Endothelial cell (in vitro differentiated cells): ENCODE measurements at regions not wholly inside any gene's neighbourhood (a gene's known extent, or its start where the extent isn't known, plus 50 kb on each side); places are given as distances from the start of the nearest gene placed in this dataset.
"Not testable (repeated sequence)": the region's sequence is repeated elsewhere in the genome, so short reads cannot be mapped to it uniquely, and the experiment has no call there.

Experiments
- DNase-seq: peaks from one replicate; pipeline ENCODE4 v3.0.0; 2021; ENCODE audit warnings: low spot score
- H3K27ac Mint-ChIP-seq: one replicate; pipeline ENCODE4 v1.8.0; 2021; ENCODE audit warnings: mixed read lengths, inconsistent platforms; ENCODE audit not compliant: unreplicated experiment
- H3K27me3 Mint-ChIP-seq: one replicate; pipeline ENCODE4 v1.8.0; 2021; ENCODE audit warnings: mild to moderate bottlenecking, moderate library complexity, mixed read lengths, inconsistent platforms; ENCODE audit not compliant: unreplicated experiment
- H3K36me3 Mint-ChIP-seq: one replicate; pipeline ENCODE4 v1.8.0; 2021; ENCODE audit warnings: mild to moderate bottlenecking, low read depth, mixed read lengths, inconsistent platforms; ENCODE audit not compliant: unreplicated experiment
- H3K4me1 Mint-ChIP-seq: one replicate; pipeline ENCODE4 v1.8.0; 2021; ENCODE audit warnings: mild to moderate bottlenecking, mixed read lengths, inconsistent platforms; ENCODE audit not compliant: unreplicated experiment
- H3K4me3 Mint-ChIP-seq: one replicate; pipeline ENCODE4 v1.8.0; 2021; ENCODE audit warnings: mild to moderate bottlenecking, mixed read lengths, inconsistent platforms; ENCODE audit not compliant: unreplicated experiment
- H3K9me3 Mint-ChIP-seq: one replicate; pipeline ENCODE4 v1.8.0; 2021; ENCODE audit warnings: mixed read lengths, inconsistent platforms; ENCODE audit not compliant: unreplicated experiment
- TF ChIP-seq, protein P1 (sequence below): fragments of 200-600 bp; sonication (generic); IDR thresholded peaks from one replicate; pipeline ENCODE4 v1.5.0; 2021; ENCODE audit warnings: antibody characterized with exemption; ENCODE audit not compliant: unreplicated experiment

DNA sequence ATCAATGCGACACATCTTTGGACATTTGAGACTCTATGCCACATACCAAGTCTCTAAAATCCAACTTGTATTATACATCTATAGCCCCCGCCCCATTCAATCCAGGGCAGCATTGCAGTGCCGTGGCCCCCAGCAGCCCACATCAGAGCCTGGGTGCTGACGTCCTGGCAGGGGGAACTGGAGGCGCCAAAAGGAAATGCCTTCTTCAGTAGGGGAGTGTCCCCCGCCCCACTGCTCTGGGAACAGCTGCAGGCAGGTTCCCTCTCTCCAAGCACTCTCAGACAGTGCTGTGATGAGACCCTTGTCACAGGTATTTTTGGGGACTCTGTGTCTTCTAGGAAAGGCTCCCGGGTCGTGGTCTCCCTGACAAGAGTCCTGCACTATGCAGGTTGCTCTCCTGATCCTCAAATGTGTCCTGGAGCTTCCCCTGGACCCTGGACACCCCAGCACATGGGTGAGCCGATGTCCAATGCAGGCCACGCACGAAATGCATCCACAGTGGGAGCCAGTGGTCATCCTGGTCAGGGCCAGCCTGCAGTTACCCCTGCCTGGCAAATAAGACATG is 188.7 kb downstream of the RTP5 start:
- TF ChIP-seq, protein P1, sequence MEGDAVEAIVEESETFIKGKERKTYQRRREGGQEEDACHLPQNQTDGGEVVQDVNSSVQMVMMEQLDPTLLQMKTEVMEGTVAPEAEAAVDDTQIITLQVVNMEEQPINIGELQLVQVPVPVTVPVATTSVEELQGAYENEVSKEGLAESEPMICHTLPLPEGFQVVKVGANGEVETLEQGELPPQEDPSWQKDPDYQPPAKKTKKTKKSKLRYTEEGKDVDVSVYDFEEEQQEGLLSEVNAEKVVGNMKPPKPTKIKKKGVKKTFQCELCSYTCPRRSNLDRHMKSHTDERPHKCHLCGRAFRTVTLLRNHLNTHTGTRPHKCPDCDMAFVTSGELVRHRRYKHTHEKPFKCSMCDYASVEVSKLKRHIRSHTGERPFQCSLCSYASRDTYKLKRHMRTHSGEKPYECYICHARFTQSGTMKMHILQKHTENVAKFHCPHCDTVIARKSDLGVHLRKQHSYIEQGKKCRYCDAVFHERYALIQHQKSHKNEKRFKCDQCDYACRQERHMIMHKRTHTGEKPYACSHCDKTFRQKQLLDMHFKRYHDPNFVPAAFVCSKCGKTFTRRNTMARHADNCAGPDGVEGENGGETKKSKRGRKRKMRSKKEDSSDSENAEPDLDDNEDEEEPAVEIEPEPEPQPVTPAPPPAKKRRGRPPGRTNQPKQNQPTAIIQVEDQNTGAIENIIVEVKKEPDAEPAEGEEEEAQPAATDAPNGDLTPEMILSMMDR = no peak
- Mint-ChIP-seq H3K4me3 (no peak overlapping the region), H3K9me3 (no peaks in the 10 kb centered on the region), H3K4me1 (no peaks in the 10 kb centered on the region), H3K36me3 (peaks cover 7% of the 10 kb centered on the region), H3K27ac (no peak overlapping the region), H3K27me3 (peaks cover 6% of the 10 kb centered on the region)
- DNase-seq = no peak

DNA sequence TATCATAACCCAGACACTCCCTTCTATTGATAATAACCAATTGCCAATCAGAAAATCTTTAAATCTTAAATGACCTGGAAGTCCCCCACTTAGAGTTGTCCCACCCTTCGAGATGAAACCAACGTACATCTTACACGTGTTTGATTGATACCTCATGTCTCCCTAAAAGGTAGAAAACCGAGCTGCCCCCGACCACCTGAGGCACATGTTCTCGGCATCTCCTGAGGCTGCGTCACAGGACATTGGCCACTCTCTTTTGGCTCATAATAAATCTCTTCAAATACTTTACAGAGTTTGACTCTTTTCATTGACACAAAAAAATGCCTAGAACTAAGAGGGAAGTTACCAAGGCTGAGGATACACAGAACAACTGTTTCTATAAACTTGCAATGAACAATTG is 190.0 kb downstream of the RTP5 start:
- no peak overlapping the region for H3K4me3 Mint-ChIP-seq
- no peaks in the 10 kb centered on the region for H3K4me1 Mint-ChIP-seq
- no peak for DNase-seq
- H3K27me3 Mint-ChIP-seq = peaks cover 5% of the 10 kb centered on the region
- H3K36me3 Mint-ChIP-seq = peaks cover 7% of the 10 kb centered on the region
- TF ChIP-seq, protein P1 = no peak
- H3K27ac Mint-ChIP-seq = no peak overlapping the region
- no peaks in the 10 kb centered on the region for H3K9me3 Mint-ChIP-seq

- TF ChIP-seq, protein P1 = no peak
- no peak for DNase-seq
- peaks cover 2% of the 10 kb centered on the region for H3K27me3 Mint-ChIP-seq
- no peaks in the 10 kb centered on the region for H3K4me1 Mint-ChIP-seq
- H3K4me3 Mint-ChIP-seq = no peak overlapping the region
- no peak overlapping the region for H3K27ac Mint-ChIP-seq
- H3K36me3 Mint-ChIP-seq = peaks cover 7% of the 10 kb centered on the region
- H3K9me3 Mint-ChIP-seq = no peaks in the 10 kb centered on the region
Observed at GRCh38 chr2:242060212-242060835, 190.8 kb downstream of the RTP5 start.

DNA sequence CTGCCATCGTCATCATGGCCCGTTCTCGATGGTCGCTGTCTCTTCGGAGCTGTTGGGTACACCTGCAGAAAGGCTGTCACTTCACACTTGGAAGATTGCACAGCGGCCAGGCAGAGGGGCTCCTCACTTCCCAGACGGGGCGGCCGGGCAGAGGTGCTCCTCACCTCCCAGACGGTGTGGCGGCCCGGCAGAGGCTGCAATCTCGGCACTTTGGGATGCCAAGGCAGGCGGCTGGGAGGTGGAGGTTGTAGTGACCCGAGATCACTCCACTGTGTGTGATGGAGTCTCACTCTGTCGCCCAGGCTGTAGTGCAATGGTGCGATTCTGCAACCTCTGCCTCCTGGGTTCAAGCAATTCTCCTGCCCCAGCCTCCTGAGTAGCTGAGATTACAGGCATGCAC is 192.4 kb downstream of the RTP5 start:
- H3K9me3 Mint-ChIP-seq = not testable (repeated sequence)

GRCh38 chr2:242063436-242063835 is 193.9 kb downstream of the RTP5 start:
- Mint-ChIP-seq H3K4me3 (no peak overlapping the region), H3K27me3 (peaks cover 1% of the 10 kb centered on the region), H3K9me3 (no peaks in the 10 kb centered on the region), H3K4me1 (peaks cover 9% of the 10 kb centered on the region), H3K27ac (no peak overlapping the region), H3K36me3 (peaks cover 7% of the 10 kb centered on the region)
- no peak for DNase-seq
- TF ChIP-seq, protein P1 = no peak

More for the DNA sequence above, 192.4 kb downstream of the RTP5 start:
- not testable (repeated sequence) for H3K4me1 Mint-ChIP-seq, H3K27me3 Mint-ChIP-seq, H3K4me3 Mint-ChIP-seq, H3K36me3 Mint-ChIP-seq, DNase-seq, H3K27ac Mint-ChIP-seq
